GM18867 (cell line): ENCODE measurements at regions not wholly inside any gene's neighbourhood (a gene's known extent, or its start where the extent isn't known, plus 50 kb on each side); places are given as distances from the start of the nearest gene placed in this dataset.

Experiments used
- ATAC-seq: cut with Tn5 transposase; IDR thresholded peaks from one replicate; pipeline ENCODE4 v1.9.1; 2021; ENCODE audit warnings: mild to moderate bottlenecking, moderate library complexity; ENCODE audit not compliant: unreplicated experiment

GRCh38 chr2:35063836-35064235 is 1291.7 kb upstream of the CRIM1 start:
- ATAC-seq = no peak

DNA sequence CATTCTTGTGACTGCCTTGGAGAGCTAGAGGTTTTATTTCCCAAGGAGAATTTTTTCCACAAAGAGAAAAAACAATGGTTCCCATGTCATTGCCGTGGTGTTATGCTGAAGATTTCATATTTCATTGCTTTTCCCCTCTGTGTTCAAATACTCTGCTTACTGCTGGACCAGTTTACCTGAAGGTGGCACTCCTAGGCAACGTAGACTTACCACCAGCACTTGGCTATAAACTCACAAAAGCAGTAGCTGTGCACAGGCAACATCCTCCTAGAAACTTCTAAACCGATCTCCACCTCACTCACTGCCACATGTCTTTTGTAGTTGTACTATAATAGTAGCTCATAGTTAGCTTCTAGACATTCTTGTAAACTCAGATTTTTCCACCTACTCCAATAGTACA is 1319.7 kb upstream of the CRIM1 start:
- ATAC-seq = no peak

DNA sequence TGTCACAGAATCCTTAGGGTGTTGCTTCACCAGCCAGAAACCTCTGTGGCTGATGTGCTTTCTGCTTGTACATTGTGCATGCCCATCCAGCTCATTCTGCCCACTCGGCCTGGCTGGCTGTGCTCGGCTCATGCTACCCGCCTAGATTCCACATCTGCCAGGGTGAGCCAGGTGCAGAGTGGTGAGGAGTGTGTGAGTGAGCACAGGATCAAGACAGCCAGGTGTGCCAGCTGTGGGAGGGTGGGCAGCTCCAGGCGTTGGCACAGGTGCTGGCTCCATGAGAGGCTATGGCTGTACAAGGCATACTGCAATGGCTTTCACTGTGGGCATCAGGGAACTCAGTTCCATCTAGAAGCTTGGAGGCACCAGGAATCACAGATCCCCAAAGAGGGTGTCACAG is 1321.8 kb upstream of the CRIM1 start:
- ATAC-seq = no peak

DNA sequence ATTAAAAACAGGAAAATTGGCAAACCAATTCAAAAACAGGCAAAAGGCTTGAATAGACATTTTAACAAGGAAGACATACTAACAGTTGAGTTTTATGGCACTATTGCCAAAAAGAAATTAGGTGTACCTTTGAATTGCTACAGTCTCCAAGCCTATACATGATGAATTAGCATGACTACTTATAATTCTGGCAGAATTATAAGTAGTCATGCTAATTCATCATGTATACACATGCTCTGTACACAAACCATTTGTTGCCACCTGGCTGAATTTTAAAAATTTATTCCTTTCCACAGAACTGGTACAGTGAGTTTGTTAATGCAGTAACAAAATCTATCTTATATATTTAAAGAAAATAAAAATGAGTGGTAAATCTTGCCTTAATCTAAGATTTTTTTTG is 1332.0 kb upstream of the CRIM1 start:
- no peak for ATAC-seq

GRCh38 chr2:35000453-35000852 is 1355.1 kb upstream of the CRIM1 start:
- no peak for ATAC-seq

- no peak for ATAC-seq
These were observed 1356.8 kb upstream of the CRIM1 start for GRCh38 chr2:34998741-34999140.

- ATAC-seq = no peak
These were observed 1357.8 kb upstream of the CRIM1 start for GRCh38 chr2:34997779-34998178.

DNA sequence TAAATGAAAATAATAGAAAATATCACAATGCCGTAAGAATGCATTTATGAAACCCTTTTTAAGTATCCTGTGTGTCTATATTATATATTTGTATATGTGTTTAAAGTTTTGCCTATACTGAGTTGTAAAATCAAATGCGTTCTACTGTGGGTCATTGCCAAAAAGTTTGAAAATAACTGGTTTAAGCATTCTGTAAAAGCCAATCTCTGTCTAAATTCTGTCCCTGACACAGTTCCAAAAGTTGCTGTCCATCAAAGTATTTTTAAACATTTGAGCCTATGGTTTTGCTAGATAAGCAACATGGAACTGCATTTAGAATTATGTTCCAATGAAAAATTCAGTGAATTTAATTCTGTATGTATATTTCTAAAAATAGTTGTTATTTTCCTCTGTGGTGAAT is 1360.4 kb upstream of the CRIM1 start:
- ATAC-seq = no peak

GRCh38 chr2:34991508-34992274 is 1363.9 kb upstream of the CRIM1 start:
- no peak for ATAC-seq

GRCh38 chr2:34985474-34985873 is 1370.1 kb upstream of the CRIM1 start:
- no peak for ATAC-seq

DNA sequence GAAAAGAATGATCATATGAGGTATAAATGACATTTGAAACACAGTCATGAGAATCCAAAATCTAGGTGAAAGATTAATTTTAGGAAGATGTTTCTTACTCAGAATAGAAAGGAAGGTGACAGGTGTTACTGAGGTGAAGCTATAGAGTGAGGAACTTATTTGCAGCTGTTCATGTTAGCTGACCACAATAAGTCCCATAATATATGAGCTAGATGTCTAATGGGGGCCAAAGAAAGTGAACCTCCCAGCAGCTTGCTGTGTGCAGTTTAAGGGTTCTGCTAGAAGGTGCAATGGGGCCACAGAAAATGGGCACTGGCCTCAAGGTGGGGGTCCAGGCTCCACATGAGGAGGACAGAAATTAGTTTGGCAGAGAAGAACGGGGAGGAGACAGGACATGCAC is 1374.9 kb upstream of the CRIM1 start:
- ATAC-seq = no peak

- no peak for ATAC-seq
These were observed 1376.4 kb upstream of the CRIM1 start for GRCh38 chr2:34979148-34979547.

GRCh38 chr2:34961822-34962221 is 1362.7 kb upstream of the FAM98A start:
- ATAC-seq = no peak

GRCh38 chr2:34954758-34955157 is 1355.7 kb upstream of the FAM98A start:
- no peak for ATAC-seq

- no peak for ATAC-seq
These were observed 1351.7 kb upstream of the FAM98A start for GRCh38 chr2:34950797-34951196.

- ATAC-seq = no peak
These were observed 1350.2 kb upstream of the FAM98A start for GRCh38 chr2:34949316-34949715.

DNA sequence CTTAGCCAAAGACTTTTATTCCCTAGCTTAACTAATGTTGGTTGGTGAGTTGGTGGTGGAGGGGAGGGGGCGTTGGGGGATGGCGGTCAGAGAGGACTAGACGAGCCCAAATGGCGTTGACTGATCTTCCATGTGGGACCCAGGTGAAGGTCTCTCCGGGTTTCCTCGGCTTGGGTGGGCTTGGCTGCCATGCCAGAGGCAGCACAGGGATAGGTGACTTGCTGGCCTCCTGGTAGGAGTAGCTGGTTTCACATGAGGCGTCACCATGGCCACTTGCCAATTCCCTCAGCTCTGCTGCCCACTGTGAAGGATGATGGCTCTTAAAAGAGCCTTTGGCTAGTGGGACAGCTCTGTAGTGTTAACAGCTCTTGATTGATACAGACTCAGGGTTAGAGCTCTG is 1337.0 kb upstream of the FAM98A start:
- no peak for ATAC-seq

DNA sequence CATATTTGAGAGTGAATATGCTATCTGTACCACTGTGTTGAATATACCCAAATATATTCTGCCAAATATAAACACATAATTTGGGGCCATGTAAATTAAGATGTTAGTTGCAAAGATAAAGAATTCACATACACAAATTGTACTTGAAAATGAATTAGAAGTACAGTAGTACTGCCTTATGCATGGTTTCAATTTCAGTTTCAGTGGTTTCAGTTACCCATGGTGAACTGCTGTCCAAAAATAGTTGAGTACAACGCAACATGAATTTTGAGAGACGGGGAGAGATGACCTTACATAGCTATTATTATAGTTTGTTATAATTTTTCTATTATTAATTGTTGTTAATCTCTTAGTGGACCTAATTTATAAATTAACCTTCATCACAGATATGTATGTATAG is 1313.0 kb upstream of the FAM98A start:
- peak; percentile 98 for ATAC-seq

- no peak for ATAC-seq
These were observed 1311.0 kb upstream of the FAM98A start for GRCh38 chr2:34909992-34910705.

- ATAC-seq = no peak
These were observed 1308.7 kb upstream of the FAM98A start for GRCh38 chr2:34907812-34908211.

- no peak for ATAC-seq
These were observed 1302.6 kb upstream of the FAM98A start for GRCh38 chr2:34901739-34902138.

DNA sequence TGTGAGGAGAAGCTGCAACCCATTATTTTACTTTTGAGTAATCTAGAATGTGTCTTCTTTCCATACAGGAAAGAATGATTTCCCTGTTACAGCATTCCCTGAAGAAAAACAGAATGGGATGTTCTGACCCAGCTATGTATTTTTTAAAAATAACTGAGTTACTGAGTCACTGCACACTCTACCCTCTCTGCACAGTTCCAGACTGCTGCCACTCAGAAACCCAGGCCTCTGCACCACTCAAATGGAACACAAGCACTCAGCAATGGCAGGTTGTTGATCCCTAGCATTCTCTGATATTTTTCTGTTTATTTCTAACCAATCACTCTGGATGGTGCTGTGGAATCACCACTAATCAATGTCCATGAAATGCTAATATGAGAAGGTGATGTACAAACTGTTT is 1300.0 kb upstream of the FAM98A start:
- no peak for ATAC-seq

- ATAC-seq = no peak
These were observed 1293.7 kb upstream of the FAM98A start for GRCh38 chr2:34892766-34893165.
